ENCODE measurements at regions not wholly inside any gene's neighbourhood (a gene's known extent, or its start where the extent isn't known, plus 50 kb on each side); places are given as distances from the start of the nearest gene placed in this dataset.

DNA sequence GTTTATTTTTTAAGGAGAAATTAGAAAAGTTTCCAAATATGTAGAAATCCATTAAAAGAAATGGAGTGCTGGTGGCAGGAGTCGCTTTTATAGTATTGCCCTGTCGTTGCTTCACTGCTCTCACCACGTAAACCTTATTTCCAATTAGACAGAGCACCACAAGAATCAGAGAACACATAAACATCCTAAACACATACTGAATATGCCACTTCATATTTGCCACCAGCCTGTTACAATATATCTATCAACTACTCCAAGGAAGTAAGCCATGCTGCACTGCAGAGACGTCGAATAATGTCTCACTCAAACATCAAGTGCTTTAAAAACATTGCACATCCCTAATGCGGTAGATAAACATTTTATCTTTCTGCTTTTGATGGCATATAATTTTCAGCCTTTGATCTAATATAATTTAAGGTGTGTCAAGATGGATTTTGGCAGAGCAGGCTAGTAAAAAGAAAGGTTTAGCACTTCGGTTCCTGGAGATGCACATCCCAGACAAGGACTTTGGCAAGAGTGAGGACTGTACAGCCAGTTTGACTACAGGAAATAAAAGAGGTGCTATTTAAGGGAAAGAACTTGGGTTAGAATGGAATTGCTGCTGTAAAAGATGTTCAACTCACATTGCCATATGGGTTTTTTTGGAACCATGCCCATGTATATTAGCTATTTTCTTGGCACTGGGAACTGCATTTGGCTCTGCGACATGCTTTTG lies 932.3 kb downstream of the EFNB2 start:
- no peak for DNase-seq (ENCODE audit: low read depth)

DNA sequence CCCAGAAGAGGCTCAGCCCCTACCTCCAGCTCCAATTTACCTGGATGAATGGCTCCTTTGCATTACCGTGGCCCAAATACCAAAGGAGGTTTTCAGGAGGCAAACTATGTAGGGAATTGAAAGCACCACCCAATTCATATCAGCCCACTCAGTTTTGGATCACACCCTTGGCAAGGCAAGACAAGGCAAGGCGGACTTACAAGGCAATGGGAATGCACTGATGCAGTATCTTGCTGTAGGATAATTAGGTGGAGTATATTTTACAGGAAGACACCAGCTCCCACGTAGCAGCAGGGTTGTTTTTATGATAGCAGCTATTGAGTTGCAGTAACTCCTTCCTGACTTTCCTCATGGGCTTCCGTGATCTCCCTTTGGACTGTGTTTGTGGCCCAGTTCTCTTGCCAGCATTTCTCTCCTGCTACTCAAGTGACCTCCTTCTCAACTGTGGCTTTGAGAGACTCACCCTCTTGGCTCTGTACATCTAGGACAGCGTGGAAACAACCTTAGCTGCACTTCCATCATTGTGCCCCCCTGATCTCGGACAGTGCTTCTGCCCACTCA lies 935.9 kb downstream of the EFNB2 start:
- no peak for DNase-seq (ENCODE audit: low read depth)

DNA sequence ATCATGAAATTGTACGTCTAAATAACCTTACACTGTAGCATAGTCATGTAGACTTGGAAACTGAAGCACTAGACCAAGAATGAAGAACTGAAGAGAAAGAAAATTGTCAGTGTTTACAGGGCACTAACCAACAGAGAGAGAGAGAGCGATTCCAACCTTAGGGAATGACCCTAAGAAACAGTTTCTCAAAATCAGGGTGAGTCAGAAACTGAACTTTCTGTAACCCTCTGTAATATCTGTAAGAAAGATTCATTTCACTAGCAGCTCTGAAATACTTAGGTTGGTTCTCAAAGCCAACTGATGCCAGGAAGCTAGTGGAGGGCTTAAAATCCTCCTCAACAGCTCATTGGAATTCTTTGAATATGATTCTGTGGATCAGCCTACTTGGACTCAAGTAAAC lies 936.9 kb downstream of the EFNB2 start:
- no peak for DNase-seq (ENCODE audit: low read depth)

DNA sequence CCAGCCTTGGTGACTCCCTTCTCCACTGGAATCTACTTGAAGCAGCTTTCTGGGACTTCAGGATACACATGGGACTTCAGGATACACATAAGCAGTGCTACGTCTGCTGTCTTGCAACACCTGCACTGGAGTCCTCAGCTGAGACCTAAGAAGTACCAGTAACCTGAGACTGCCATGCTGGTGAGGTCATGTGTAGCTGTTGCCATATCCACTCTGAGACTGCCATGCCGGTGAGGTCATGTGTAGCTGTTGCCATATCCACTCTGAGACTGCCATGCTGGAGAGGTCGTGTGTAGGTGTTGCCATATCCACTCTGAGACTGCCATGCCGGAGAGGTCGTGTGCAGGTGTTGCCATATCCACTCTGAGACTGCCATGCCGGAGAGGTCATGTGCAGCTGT lies 937.9 kb downstream of the EFNB2 start:
- no peak for DNase-seq (ENCODE audit: low read depth)

DNA sequence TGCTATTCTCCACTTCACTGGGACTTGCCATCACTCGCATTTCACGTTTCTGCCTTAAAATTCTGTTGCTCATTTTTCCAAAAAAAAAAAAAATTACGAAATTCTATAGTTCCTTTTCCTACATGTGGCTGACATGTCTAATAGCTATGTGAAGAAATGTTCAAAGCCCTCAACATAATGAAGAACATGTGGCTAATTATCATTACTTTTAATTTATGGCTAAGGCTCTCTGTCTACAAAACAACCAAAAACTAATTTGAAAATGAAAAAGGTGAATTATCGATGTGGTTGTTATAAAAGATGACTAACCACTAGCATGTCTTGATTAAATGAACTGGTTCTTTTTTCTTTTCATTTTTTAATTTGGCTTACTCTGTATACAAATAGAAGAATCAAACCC lies 940.0 kb downstream of the EFNB2 start:
- DNase-seq (ENCODE audit: low read depth): no peak

DNA sequence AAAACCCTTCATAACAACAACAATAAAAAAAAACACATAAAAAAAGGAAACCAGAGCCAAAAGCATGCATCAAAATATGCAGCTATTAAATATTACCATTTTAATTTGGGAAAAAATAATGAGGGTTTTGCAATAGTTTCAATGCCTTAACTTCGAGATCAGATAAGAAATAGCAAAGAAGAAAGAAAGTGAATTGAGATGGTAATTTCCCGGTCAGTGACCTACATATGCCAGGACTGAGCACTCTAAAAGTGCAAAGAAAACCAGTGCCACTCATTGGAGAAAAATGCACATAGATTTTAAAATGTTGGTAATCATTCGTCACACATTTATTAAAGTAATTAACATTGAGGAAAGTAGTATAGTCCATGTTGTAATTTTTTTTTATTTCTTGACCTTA lies 944.2 kb downstream of the EFNB2 start:
- DNase-seq (ENCODE audit: low read depth): no peak

DNA sequence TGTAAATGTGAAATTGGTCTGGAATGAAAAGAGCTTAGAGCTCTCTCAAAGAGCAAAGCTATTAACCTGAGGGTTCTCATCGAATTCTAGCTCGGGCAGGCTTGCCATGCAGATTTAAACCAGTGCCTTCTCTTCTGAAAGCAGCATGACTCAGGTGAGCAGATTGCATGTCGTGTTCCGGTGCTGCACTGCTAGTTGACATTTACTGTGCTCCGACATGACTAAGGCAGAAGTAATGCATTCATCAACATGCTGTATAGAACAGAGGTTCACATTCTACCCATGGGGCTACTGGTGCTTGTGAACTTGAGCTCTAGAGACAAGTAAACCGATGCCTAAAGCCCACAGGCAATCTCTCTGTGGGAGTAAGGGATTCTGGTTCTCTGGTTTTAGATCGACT lies 947.7 kb downstream of the EFNB2 start:
- DNase-seq (ENCODE audit: low read depth): no peak

DNA sequence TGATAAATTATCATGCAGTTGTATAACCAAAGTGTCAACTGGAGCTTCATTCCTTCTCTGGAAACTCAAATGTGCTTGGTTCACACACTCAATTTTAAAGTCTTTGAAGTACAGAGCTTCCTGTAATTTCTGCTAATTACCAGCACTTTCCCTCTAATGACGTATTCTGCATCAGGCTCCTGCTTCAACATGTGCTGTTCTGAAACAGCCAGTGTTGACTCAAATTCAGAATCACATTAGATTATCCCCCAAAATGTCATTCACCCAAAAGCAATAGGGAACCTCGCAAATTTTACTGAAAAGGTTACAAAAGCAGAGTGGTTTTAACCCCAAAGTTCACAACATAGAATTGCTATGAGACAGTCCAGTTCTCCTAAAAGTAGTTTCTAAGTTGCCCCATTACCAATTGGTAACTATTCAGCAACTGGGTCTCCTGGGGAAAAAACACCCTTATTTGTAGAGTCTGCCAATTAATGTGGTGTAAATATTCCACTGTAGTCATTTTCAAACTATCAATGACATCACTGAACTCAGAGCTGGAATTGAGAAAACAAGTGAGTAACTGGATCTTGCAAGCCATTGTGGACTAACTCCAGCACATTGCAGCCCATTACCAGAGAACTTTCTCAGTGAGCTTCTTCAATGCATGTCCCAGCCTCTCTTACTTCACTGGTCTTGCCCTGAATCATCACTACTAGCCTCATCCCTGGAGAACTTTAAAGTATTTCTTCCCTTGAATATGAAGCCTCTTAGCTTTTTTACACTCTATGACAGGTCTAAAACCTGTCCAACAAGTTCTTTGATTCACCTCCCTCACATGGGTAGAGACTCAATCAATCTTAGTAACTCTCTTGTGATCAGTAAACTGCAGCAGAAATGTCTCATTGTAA lies 955.4 kb downstream of the EFNB2 start:
- DNase-seq (ENCODE audit: low read depth): no peak

DNA sequence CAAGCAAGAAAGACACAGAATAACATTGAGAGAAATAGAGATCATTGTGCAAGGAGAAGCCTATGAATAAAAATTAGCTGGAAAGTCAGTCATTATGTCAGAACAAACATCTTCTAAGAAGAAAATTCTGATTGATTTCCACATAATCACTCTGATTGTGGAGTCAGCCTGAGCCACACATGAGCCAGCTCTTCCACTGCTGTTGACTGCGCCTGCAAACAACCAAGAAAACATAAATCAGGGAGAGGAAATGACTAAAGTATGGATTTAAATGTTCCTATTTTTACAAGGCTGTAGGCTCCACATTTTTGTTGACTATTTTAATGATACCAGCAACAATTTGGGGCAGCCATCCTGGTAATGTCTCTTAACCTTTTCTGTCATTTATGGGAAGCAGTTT lies 962.3 kb downstream of the EFNB2 start:
- no peak for DNase-seq (ENCODE audit: low read depth)

DNA sequence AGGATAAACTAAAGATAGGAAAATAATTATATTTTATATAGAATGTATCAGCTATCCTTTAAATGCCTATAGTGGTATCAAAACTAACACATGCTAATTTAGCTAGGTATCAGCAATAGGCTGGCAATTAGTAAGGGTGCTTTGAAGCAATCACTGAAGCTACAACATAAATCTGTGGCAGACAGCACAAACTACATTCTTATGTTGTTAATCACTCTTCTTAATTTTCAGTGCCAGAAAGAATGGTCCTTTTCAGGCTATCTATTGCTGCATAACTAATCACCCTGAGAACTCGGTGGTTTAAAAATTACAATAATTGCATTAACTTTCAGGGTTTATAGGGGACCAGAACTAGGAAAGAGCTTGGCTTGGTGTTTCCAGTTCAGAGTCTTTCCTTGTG lies 963.1 kb downstream of the EFNB2 start:
- no peak for DNase-seq (ENCODE audit: low read depth)

DNA sequence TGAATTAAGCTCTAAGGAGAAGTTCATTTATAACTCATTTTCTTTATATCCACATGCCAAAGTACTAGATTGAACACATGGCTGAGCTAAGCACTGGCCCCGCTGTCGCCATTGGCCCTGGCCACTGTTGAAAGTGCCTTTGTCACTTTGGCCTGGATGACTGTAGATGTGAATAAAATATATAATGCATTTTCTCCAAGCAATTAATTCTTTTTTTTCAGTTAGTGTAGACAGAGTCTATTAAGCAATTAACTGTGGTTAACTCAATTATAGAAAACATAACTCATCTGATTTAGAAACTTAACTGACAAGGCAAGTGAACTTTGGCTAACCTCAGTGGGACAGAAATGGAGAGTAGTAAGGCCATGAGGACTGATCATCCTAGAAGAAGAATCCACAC lies 965.6 kb downstream of the EFNB2 start:
- DNase-seq (ENCODE audit: low read depth): no peak

DNA sequence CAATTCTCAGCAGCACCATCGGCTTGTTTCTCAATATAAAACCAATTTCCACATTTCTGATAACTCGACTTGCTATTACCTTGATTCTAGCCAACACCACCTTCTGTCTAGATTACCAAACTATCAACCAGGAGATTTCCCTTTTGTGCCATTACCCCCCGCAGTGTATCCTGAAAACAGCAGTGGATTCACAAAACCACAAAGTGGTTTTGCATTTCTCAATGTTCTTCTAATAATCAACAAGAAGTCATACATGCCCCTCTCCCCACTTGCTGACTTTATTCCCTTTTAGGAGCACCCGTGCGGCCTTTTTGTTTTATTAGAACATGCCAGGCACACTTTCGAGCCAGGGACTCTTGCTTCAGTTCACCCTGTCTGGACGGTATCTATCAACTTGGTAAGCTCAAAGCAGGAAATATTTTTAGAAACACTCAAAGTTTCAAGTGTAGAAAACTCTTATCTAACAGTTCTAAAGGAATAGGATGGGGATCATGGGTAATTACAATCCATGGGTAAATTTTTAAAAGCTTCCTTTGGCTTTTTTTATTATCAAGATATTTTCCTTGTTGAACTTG lies 967.4 kb downstream of the EFNB2 start:
- DNase-seq (ENCODE audit: low read depth): no peak

DNA sequence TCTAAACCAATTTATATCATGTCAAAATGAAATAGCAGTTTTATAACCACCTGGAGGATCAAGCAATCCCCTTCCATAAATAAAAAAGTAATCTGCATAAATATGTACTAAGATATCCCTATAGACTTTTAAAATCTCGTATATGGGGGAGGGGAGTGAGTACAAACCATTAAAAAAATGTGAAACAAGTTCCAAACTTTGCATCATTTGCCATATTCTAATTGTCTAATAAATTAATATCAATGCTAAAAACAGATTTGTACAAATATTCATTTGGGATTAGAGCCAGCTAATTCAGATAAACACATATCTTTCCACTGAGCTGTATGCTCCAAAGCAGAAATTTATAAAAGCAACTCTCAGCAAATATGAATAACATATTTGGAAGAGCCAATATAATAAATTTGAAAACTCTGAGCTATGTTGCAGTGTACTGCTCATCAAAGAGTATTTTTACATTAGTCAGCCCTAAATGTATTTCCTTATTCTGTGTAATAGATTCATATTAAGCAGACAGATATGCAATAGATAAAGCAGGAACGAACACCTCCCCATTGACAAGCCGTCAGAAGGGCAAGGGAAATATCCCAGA lies 970.2 kb downstream of the EFNB2 start:
- DNase-seq (ENCODE audit: low read depth): no peak

DNA sequence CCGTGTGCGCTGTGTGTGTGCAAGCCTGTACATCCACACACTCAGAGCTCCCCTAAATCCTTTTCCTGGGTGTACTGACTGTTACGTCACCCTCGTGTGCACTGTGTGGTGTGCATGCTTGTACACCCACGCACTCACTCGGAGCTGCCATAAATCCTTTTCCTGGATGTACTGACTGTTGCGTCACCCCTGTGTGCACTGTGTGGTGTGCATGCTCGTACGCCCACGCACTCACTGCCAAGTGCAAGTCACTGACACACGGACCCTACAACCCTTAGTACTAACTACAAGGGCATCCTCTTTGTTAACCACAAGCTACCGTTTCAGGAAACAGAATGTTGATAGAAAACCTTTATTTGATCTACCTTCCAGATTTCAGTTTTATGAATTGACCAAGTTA lies 983.4 kb downstream of the EFNB2 start:
- no peak for DNase-seq (ENCODE audit: low read depth)

DNA sequence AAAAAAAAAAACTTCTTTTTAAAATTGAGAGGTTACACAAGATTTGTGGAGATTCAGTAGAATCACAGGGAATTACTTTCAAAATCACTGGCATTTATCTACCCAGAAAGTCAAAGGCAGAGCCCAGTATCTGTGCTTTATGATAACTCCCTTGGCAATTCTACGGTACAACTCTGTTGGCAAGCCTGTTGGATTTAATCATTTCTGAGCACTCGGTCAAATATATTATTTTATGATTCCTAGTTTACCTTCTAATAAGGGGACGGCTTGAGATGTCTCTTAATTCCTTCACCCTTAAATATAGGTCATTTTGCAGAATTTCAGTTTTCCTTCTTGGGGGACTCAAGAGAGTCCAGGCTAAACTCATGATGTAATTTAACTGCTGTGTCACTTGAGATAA lies 987.6 kb downstream of the EFNB2 start:
- no peak for DNase-seq (ENCODE audit: low read depth)

DNA sequence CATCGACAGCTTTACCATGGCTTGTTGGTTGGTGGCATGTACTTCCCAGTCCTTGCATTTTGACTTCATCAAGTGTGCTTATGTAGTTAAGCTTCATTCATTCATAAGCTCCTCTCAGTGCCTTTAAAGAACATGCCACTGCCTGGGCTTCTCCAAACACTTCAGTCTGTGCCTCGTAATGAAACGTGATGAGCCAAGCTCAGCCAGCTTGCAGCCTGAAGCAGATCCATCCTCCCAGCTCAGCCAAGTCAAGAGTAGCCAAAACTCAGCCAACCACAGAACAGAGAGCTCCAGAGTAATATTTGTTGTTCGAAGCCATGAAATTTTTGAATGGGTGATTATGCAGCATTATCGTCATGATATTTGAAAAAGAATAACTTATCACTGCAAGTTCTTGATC lies 989.7 kb downstream of the EFNB2 start:
- no peak for DNase-seq (ENCODE audit: low read depth)

DNA sequence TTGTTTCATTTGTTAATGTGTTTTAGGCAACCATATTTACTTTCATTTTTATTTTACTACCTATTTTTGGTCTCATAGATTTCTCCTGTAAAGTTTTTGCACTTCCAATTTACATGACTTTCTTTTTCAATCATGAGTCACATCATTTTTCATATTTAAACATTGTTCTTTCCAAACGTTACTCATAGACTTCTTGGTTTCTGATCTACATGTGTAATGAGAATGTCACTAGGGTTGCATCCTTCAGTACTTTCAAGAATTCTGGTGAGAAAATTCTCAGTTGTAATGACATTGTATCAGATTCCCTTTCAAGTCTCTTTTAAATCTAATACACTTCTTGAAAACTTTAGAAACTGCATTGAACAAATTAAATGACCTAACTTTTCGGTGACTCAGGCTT lies 991.7 kb downstream of the EFNB2 start:
- no peak for DNase-seq (ENCODE audit: low read depth)

DNA sequence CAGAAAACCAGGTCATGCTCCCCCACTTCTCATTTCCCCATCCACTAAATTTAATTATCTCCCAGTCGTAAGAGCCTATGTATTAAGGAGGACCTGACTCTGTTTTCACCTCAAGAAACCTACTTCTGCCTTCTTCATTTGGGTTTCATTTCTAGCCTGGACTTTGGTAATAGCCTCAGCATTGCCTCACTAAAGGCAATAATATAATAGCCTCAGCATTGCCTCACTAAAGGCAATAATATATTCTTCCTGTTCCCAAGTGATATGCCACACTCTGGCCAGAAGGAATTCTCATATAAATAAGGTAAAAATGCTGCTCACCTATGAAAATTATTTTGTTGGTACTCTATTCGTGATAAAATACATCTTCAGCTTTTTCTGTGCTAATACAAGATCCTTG lies 993.9 kb downstream of the EFNB2 start:
- DNase-seq (ENCODE audit: low read depth): no peak

DNA sequence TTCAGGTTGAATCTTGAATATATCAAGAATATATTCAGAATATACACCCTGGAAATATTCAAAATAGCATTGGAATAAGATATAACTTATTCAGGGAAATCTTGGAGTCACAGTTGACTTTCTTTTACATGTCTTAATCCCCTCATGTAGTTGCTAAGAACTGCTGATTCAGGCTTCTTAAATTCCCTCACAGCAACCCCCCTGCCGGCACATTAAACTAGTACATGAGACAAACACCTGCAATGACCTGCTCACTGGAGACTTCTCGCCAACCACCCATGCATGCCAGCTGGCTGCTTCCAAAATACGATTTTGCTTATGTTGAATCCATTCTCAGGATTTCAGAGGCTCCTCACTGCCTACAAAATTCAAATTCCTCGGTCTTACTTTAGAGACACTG lies 997.1 kb downstream of the EFNB2 start:
- DNase-seq (ENCODE audit: low read depth): no peak

DNA sequence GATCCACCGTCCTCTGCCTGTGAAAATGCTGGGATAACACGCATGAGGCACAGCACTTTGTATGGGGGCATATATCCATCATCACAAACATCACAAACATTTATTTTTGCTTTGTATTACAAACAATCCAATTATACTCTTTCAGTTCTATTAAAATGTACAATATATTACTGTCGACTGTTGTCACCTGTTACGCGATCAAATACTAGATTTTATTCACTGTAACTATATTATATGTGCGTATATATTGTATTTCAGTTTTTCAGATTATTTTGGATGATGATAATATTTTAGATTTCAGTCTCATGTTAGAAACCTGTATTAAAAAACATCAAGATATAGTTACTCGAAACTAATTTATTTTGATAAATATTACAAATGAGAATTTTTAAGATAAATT lies 998.3 kb downstream of the EFNB2 start:
- DNase-seq (ENCODE audit: low read depth): no peak

DNA sequence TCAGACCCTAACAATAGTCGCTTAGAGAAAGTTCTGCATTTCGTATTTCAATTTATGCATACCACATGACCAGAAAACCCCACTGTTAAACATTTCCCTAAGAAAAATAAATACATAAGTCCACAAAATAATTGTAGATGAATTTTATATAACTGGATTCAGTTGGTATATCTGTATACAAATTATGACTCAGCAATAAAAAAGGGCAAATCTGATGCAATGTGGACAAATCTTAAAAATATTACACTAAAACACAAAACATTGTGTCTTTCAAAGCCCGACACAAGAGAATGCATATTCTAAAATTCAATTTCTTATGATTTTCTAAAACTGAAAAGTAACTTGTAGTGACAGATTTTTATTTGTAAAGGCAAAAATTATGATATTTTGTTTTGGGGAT lies 1005.0 kb downstream of the EFNB2 start:
- DNase-seq (ENCODE audit: low read depth): no peak

DNA sequence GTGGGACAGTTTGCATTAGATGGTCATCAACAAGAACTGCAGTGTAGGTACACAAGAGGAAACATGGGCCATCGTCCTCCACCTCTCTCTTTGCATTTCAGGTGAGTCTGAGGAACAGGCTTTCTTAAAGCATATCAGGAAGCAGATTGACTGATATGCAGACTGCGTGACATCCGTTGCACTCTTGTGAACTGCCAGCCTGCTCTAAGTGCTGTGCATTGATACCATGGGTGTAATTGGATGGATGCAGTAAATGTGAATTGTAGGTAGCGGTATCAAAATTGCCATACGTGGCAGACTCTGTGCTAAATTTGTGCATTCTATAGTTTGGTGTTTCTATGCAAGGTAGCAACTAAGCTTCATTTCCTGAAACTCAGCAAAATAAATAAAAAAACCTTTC lies 1008.3 kb downstream of the EFNB2 start:
- DNase-seq (ENCODE audit: low read depth): no peak

DNA sequence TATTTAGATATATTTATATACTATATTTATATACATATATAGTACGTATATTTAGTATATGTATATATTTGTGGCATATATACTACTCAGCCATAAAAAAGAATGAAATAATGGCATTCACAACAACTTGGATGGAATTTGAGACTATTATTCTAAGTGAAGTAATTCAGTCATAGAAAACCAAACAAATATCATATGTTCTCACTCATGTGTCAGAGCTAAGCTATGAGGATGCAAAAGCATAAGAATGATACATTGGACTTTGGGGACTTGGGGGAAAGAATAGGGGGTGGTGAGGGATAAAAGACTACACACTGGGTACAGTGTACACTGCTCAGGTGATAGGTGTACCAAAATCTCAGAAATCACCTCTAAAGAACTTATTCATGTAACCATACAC lies 1015.7 kb downstream of the EFNB2 start:
- no peak for DNase-seq (ENCODE audit: low read depth)
